ENCODE measurements at regions not wholly inside any gene's neighbourhood (a gene's known extent, or its start where the extent isn't known, plus 50 kb on each side); places are given as distances from the start of the nearest gene placed in this dataset.

- TF ChIP-seq CTCF (IDR thresholded peaks at IDR 0.05) (no peak), POLR2A (IDR thresholded peaks at IDR 0.05) (no peak)
Observed at GRCh38 chr1:177435364-177435763, 264.6 kb downstream of the BRINP2 start.
